ENCODE measurements at regions not wholly inside any gene's neighbourhood (a gene's known extent, or its start where the extent isn't known, plus 50 kb on each side); places are given as distances from the start of the nearest gene placed in this dataset.

DNA sequence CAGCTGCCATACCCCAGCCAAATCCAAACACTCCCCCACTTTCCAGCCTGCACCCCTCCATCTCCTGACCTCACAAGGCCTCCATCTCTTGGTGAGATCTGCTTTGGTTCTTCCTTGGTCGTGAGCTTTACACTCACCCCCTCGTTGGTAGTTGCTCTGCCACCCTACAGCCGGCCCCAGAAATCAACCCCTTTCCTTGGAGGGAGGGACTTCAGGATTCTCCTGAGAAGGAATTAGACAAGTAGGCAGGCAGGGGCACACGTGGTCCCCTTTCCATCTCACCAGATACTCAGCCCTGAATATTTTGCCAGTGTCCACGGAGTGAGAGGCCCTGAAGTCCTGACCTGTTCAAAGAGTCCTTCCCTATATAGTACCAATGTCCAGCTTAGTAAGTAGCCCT, 120.0 kb upstream of the PWP1 start:
- no peak for DNase-seq

DNA sequence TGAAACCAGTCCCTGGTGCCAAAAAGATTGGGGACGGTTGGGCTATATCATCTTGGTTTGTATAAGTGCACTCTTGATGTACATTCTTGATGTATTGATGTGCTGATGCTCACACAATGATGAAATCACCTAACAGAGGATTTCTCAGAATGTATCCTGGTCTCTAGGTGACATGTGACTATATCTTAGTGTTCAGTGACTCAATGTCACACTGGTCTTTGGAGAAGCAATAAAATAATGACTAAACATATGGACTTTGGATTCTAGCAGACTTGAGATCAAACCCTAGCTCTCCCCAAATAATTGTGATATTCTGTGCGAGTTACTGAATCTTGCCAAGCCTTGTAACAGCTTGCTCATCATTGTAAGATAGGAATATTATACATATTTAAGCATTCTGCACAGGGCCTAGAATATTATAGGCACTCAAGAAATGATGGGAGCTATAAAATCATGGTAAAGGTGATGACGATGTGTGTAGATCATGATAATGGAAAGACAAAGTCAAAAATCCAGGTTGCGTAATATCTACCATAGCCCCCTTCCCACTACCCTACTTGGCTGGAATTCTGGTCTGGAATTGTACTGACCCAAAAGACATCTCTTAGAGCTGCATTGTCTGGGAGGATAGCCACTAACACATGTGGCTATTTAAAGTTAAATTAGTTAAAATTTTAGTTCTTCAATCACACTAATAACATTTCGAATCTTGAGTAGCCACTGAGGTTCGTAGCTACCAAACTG, 117.6 kb upstream of the PWP1 start:
- no peak for DNase-seq

DNA sequence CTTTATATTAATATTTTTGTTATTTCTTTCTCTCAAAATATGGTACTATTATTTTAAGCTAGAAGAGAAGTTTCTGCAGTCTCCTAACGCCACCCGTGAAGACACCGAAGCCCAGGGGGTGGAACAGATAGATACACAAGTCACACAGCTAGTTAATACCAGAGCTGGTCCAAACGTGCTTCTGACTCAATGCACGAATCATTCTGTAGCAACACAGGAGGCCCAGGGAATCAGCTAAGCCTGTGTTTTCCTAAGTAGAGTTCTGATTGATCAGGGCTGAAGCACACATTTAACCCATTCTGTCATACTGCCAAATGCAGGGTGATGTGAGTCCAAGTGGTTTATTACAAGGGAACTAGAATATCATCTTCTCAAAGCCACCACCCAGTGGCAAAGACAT, 116.9 kb upstream of the PWP1 start:
- no peak for DNase-seq

DNA sequence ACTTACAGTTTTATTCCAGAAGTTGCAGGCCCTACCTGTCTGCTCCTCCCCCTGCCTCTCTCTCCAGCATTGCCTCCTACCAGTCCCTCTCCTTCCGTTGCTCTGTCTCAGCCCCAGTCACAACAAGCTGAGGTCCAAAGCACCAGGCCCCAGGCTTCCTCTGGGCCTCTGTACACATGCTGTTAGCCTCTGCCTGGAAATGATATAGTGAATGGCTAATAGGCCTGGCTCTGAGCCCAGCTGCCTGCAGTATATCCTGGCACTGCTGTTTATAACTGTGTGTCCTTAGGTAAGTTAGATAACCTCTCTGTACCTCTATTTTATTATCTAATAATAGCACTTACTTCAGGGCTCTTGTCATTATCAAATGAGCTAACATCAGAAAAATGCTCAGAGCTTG, 114.9 kb upstream of the PWP1 start:
- DNase-seq = no peak

DNA sequence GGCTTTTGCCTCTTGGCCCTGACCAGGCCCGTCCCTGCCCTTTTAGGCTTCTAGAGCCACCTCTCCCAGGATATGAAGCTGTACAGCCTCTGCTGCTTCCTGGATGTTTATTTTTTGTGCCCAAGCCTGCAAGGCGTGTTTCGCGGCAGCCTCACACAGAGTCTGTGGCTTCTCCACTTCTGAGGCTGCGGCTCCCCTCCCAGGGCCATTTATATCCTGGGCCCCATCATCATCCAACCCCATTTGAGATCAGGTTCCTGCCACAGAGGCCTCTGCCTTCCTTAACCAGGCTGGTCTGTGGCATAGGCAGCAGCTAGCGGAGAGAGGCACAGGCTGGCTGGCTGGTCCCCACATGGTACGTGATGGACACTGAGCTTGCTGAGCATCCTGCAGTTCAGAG, 114.1 kb upstream of the PWP1 start:
- no peak for DNase-seq

DNA sequence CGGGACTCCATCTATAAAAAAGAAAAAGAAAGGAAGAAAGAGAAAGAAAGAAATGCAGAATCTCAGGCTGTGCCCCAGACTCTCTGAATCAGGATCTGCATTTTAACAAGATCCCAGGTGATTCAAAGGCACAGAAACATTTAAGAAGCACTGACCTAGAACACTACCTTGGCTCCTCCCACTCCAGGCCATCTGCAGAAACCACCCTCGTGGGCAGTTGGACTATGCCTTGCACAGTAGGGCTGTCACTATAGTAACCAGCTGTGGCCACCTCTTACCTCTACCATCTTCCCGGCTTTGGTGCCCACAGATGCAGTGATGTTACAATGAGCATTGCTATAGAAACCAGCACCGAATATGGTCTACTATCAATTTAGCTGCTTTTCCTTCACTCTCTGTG, 110.9 kb upstream of the PWP1 start:
- no peak for DNase-seq

DNA sequence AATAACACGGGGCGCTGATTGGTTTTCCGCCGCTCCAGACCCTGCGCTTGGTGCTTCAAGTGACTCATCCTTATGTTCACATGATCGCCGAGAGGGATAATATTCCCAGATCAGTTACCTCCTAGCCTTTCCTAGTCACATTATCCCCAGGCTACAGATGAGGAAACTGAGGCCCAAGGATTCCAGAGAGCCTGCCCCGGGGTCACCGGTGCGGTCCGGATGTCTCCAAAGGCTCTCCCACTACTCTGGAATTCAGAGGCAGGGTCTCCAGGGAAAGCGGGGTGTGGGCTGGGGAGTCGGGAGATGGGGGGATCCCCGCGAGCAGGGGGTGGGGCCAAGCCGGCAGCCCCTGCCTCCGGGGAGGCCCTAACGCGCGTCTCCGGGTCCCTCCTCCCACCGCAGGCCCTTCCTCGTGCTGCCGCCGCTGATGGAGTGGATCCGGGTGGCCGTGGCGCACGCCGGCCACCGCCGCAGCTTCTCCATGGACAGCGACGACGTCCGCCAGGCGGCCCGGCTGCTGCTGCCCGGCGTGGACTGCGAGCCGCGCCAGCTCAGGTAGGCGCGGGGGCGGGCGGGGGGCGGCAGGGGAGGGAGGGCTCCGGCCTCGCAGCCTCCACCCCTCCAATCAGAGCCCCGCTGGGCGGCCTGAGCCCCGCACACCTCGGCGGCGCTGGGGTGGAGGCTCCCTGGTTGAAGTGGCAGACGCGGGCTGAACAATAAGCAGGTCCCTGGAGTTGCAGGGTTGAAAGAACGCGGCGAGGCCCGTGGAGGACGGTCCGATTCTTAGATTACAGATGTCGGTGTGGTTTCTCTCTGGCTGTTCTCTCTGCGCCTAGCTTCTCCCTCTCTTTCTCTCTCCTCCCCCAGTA, 104.6 kb upstream of the PWP1 start:
- DNase-seq = no peak

DNA sequence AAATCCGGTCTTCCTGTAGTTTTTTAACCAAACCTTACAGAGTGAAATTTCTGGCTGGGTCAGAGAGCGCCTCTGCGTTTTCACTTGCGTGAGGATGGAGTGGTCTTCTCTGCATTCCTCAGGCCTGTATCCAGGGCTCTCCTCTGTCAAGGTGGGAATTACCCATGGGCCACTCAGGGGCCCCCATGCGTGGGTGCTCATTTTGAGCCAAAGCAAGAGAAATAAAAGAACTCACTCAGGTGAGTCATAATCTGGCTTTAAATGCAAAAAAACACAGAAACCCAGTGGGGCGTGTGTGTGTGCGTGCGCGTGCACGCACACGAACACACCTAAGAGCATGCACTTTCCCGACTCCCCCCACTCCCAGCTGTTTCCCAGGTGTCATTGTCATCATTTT, 104.0 kb upstream of the PWP1 start:
- no peak for DNase-seq

DNA sequence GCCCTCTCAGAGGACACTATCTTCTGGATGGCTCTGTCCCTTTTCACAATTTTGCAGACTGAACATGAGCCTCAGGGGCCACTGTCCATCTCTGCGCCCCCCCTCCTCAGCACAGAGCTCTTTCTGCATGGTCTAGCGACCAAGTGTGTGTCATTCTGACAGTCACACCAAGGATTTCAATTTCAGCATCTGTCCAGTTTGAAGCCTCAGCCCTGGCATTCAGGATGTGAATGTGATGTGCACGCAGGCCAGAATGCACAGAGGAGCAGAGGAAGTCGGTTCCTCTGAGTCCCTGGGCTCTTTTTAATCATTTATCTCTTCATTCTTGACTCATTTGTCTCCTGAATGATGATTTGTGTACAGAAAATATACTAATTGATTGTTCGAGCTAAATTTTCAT, 102.0 kb upstream of the PWP1 start:
- DNase-seq = no peak

DNA sequence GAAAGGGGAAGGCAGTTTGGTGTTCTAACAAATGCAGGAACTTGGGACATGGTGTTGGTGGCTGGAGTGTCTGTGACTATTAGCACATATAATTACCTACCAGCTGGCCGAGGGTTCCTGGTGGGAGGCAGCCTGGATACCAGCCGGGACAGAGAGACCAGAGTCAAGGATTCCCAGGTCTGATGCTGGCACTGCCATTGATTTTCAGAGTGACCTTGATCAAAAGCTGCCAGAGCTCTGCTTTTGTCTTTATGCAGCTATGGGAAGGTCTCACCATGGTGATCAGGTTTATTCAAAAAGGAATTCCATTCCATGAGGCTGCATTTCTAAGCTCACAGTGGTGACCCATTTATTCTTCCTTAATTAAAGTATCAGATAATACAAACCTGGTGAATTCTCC, 101.0 kb upstream of the PWP1 start:
- no peak for DNase-seq

DNA sequence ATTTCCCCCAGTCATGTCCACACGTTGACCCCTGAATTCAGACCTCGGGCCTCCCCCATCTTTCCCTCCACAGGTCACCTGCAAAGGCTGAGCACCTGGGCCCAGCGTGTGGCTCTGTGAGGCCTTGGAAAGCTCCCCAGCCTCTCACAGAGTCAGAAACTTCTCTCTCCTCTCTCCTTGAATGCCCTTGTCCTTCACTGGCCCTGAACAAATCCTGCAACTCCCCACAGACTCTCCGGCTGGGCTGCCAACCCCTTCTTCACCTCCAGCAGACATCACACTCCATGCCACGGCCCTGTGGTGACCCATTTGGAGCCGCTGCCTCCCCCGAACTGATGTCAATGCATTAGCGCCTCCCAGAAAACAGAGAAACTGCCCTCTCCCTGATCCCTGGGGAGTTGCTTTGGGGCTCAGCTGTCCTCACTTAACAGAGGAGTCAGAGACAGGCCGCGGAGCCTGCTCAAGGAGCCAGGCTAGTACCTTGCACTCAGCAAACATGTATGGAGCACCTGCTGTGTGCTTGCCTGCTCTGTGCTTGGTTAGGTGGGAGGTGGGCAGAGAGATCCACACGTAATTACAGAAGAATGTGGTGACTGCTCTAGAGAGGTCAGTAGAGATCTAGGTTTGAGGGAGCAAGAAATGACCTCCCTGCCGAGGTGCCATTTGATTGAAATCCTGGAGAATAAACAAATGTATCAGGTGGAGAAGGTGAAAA, 99.2 kb upstream of the PWP1 start:
- DNase-seq = no peak

DNA sequence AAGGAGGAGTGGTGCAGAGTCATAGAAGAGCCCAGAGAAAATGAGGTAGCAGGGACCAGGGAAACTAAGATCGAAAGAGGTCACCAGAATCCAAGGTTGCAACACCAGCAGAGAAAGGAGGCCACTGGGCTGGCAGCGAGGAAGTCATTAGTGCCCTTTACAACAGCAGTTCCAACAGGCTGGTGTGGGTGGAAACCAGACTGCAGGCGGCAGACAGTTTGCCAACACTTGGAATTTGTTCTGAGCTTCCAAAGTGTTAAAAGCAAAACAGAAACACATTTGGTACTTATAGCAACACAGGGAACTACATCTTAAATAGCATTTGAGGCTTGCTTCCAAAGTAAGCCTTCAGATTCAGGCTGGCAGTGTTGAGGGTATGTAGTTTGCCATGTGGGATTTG, 95.2 kb upstream of the PWP1 start:
- no peak for DNase-seq

DNA sequence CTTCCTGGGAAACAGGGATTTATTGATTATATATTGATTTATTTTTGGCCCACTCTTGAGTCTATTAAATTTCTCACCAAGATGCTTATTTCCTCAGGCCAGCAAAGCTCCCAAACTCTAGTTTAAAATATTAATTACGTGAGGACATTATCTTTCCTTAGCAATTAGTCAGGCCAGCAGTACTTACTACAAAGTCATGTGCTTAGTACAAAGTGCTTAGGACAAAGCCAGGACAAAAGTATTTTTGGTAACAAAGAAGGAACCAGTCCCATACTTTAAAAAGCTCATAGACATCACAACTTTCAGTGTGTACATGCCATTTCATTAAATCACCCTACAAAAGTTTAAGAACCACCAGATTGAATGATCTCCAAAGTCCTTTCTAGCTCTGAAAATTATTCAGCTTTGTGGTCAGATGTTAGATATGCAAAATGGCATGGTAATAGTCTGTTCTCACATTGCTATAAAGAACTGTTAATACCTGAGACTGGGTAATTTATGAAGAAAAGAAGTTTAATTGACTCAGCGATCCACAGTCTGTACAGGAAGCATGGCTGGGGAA, 94.7 kb upstream of the PWP1 start:
- DNase-seq = no peak

DNA sequence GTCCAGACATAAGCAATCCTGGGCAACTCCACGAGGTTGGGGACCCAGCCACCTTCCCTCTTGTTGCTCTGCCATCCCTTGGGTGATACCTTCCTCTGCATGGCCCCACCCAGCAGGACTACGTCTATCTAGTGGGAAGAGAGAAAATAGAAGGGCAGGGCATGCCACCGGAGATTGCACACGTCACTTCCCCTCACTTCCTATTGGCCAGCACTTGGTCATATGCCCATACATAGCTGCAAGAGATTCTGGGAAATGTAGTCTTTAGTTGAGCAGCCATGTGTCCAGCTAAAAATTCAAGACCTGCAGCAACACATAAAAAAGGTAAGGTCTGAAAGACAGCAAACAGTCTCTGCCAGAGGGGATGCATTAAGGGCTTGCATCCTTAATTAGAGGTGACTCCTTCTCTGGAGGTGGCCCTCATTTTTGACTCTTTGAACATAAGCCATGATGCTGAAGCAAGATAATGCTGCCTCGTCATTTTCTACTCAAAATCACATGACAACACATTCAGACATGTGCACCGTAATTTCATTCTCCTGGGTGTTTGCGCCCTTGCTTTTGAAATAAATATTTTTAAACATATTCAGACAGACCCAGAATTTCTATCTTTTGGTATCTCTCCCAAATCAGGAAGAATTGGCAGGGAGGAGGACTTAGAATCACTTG, 91.8 kb upstream of the PWP1 start:
- DNase-seq = no peak

DNA sequence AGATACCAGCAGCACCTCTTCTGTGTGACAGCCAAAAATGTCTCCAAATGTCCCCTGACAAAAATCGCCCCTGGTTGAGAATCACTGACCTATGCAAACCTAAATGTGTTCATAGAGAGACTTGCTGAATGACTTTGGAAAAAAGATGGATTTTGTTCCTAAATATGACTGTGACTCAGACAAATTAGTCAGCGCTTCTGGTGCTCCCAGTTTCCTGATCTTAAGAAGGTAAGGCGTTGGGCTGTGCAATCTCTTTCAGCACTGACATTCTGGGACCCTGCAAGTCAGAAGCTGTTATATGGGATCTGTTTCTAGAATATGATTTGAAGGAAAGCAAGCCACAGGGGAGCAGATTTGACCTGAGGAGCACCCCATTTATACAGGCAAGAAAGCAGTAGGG, 90.6 kb upstream of the PWP1 start:
- DNase-seq = no peak

DNA sequence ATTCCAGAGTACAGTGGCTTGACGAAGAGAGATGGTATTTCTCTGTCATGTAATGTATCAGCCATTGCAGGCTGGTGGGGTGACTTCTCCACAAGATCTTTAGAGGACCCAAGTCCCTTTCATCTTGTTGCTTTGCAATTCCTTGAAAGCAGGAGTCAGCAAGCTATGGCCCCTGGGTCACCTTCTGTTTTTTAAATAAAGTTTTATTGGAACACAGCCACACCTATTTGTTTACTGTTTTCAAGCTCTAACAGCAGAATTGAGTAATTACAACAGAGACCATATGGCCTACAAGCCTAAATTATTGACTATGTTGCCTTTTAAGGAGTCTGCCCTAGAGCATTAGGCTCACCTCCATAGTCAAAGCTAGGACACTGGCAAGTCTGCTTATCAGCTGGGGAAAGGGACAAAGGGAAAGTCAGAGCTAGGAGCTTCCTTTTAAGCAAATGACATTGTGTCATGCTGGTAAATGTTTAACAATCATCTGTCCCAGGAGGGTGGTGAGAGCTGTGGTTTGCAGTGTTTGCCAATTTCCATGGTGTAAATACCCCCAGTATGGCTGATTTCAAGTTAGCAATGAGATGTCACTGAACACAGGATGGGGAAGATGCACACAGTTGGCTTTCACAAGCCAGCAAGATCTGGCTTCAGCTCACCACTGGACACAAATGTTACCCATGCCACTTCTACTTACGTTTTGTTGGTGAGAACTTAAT, 87.7 kb upstream of the PWP1 start:
- no peak for DNase-seq

DNA sequence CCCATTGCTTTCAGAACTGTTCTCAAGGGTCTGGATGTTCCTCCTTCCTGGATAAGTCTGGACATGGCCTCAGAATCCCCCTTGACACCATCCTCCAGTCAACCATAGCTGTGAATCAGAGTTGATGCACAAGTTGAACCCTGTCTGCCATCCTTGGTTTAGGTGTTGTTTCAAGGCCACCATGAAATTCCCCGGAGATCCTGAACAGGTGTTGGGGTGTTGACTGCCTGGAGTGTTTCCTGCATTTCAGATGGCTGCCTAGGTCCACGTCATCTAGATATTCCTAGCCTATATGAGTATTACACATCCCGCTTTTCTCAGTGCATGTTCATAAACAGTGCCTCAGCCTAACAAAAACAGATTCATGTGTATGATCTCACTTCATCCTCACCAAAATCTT, 86.7 kb upstream of the PWP1 start:
- DNase-seq = no peak

DNA sequence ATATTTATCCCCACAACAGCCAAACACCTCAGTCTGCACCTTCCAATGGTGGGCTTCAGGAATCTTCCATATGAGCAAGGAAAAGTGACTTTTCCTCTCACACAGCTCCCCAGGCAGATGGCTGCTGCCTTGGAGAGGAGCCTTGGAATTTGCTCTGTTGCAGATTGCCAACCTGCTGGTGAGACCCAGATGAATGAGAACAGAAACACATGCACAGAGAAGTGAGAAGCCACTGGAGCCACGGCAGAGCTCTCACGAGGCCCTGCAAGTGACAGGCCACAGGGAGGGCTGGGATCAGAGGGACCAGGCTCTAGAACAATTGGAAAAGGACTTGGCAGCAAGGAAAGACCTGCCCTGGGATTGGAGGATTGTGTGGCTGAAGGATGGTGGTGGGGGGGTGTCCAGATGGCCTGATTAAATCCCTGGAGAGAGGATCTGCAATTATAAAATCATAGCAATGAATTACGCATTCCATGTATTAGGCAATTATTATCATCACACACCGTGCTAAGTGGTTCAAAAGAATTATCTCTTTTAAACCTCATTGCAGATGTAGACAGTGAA, 84.9 kb upstream of the PWP1 start:
- DNase-seq = no peak

DNA sequence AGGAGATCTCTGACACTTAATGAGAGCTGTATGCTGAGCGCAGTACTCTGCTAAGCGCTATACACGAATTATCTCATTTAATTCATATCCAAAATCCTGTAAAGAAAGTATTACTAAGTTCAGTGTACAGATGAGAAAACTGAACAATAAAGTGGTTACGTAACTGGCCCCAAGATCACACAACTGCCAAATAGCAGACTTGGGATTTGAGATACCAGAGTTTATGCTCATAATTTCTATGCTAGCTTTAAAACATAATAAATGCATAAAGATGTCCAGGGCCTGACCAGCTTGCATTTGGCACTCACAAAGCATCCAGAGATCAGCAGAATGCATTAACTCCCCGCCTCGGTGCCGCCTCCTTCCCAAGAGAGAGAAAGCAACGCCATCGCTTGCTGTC, 83.2 kb upstream of the PWP1 start:
- DNase-seq = no peak

DNA sequence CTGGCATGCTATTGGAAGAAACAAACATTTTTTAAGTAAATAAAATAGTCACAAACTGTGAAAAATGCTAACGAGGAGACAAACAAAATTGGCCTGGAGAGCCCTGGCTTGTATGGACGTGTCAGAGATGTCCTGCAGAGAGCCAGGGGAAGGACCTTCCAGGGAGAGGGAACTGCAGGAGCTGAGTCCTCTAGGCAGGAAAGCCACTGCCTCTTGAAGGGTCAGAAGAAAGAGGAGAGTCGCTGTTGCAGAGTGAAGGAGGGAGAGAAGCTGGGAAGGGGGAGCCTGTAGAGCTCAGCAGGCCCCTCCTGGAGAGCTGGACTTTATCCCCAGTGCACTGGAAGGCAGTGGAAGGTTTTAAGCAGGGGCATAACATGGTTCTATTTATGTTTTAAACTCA, 80.3 kb upstream of the PWP1 start:
- DNase-seq = no peak

DNA sequence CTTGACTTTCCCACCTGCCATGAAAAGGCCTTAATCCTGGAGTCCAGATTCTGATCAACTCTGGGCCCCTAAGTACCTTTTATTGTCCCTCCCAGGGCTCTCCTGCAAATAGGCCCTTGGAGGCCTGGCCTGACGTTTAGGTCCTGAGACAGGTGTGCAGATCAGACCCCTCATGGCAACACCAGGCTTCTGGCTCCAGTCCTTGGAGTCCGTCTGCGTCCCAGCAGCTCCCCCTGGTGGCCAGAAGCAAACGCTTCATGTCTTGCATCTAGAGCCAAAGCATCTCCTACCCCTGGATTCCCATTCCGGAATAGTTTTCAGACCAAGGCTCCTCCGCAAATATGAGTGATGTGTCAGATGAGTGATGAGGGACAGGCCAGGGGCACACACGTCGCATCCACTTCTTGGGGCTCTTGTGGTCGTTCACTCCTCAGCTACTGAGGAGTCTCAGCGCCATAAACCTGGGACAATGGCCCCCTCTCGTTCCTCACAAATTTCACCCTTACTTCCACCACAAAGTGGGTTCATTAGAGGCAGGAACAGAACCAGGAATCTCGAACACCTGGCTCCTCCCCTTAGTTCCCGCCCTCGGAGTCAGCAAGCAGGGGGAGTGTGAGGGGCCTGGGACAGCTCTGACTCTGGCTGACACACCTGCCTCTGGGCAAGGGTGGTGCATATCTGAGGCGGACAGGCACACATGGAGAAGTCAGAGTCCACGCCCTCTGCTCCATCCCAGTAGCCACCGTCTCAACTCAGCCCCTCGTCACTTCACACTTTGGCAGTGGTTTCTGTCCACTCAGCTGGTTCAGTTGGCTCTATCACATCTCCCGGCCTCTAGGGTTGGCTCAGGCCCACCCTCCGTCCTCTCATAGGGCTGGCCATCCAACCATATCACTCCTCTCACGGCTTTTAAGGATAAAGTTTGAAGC, 77.9 kb upstream of the PWP1 start:
- peak; percentile 90 for DNase-seq
